Endothelial cell of umbilical vein (primary cell): ENCODE measurements at regions not wholly inside any gene's neighbourhood (a gene's known extent, or its start where the extent isn't known, plus 50 kb on each side); places are given as distances from the start of the nearest gene placed in this dataset.

Experiments
- BruUV-seq: library from RNA; stranded (reverse); fragments of 400-500 nt; replicated peaks from 2 replicates; lab custom pipeline; 2021; lab: Mats Ljungman, UMichigan
- CTCF ChIA-PET: fragments of 300-600, 350-600 bp; sonication (Branson Sonifier 250); formaldehyde crosslinking; loops from one replicate; lab custom pipeline; 2021; ENCODE audit warnings: antibody characterized with exemption, inconsistent platforms; lab: Charles Lee
- POLR2A ChIA-PET: fragments of 300-600, 350-600 bp; sonication (Branson Sonifier 250); formaldehyde crosslinking; loops from one replicate; lab custom pipeline; 2021; ENCODE audit warnings: antibody characterized with exemption, inconsistent platforms; lab: Charles Lee
- DNase-seq: peaks from one replicate; pipeline ENCODE4 v3.0.0-alpha.2; 2011; ENCODE audit warnings: low read depth, low spot score
- FAIRE-seq: peaks from 2 replicates; lab custom pipeline; 2011; peaks lifted over from hg19 to GRCh38; lab: Jason Lieb, UNC
- H2AFZ ChIP-seq: 2 replicates; pipeline ENCODE4 v1.6.0; 2012; ENCODE audit warnings: low read depth, low read length, control low read depth, inconsistent platforms
- H3K27ac ChIP-seq: 2 replicates; pipeline ENCODE4 v1.5.1; 2011; ENCODE audit warnings: low read depth, mild to moderate bottlenecking, control low read depth, low read length, moderate library complexity; ENCODE audit not compliant: insufficient read depth
- H3K27me3 ChIP-seq, 2 experiments: 2 replicates each; pipeline versions ENCODE4 v1.6.0 to v1.6.1; 2011; ENCODE audit warnings: low read length in 2 of 2, mixed read lengths in 1 of 2; ENCODE audit not compliant: control insufficient read depth in 2 of 2, insufficient read depth in 2 of 2
- H3K36me3 ChIP-seq, 2 experiments: 2 replicates in 1 of 2; 3 replicates in 1 of 2; pipeline ENCODE4 v1.5.1; 2011; ENCODE audit warnings: low read length in 2 of 2, mild to moderate bottlenecking in 1 of 2, moderate library complexity in 1 of 2; ENCODE audit not compliant: control insufficient read depth in 2 of 2, insufficient read depth in 2 of 2; ENCODE audit errors: extremely low read depth in 1 of 2
- H3K4me1 ChIP-seq: 3 replicates; pipeline ENCODE4 v1.5.1; 2011; ENCODE audit warnings: mild to moderate bottlenecking, low read length; ENCODE audit not compliant: control insufficient read depth, insufficient read depth; ENCODE audit errors: extremely low read depth
- H3K4me2 ChIP-seq: 2 replicates; pipeline ENCODE4 v1.6.1; 2011; ENCODE audit warnings: low read length, control low read depth, mixed read lengths; ENCODE audit not compliant: insufficient read depth
- H3K4me3 ChIP-seq, 3 experiments: fragments of 200-600 bp in 1 of 3; sonication (generic), shearing (Covaris generic) in 1 of 3; replicated peaks in 1 of 3; 2 replicates each; pipeline ENCODE4 v1.5.1; 2011 to 2016; ENCODE audit warnings: control low read depth in 3 of 3, low read length in 3 of 3, mild to moderate bottlenecking in 2 of 3, inconsistent platforms in 1 of 3, low read depth in 1 of 3, moderate library complexity in 1 of 3; ENCODE audit not compliant: insufficient read depth in 1 of 3
- H3K79me2 ChIP-seq: 2 replicates; pipeline ENCODE4 v1.6.0; 2012; ENCODE audit warnings: low read length, inconsistent platforms; ENCODE audit not compliant: control insufficient read depth, insufficient read depth
- H3K9ac ChIP-seq: replicated peaks from 2 replicates; pipeline ENCODE3; 2011; ENCODE audit warnings: low read length, control low read depth; ENCODE audit not compliant: insufficient read depth; ENCODE audit errors: extremely low read depth
- H3K9me1 ChIP-seq: replicated peaks from 3 replicates; pipeline ENCODE4 v1.6.0; 2011; ENCODE audit warnings: mild to moderate bottlenecking, low read length; ENCODE audit not compliant: control insufficient read depth, insufficient read depth; ENCODE audit errors: extremely low read depth
- H3K9me3 ChIP-seq: replicated peaks from 2 replicates; pipeline ENCODE4 v1.5.1; 2012; ENCODE audit warnings: low read length, inconsistent platforms; ENCODE audit not compliant: control insufficient read depth, insufficient read depth
- H4K20me1 ChIP-seq: replicated peaks from 2 replicates; pipeline ENCODE3; 2011; ENCODE audit warnings: mild to moderate bottlenecking, low read length; ENCODE audit not compliant: control insufficient read depth, insufficient read depth; ENCODE audit errors: extremely low read depth
- CTCF ChIP-seq, 2 donors: IDR thresholded peaks; 1 replicate in 1 of 2; 2 replicates in 1 of 2; pipeline ENCODE4 v1.5.1; 2011; ENCODE audit warnings: low read length in 2 of 2, mild to moderate bottlenecking in 2 of 2, moderate library complexity in 2 of 2, control low read depth in 1 of 2, inconsistent platforms in 1 of 2, low read depth in 1 of 2; ENCODE audit not compliant: insufficient read depth in 1 of 2; ENCODE audit errors: extremely low read depth in 1 of 2
- EZH2 ChIP-seq: IDR thresholded peaks from 2 replicates; pipeline ENCODE4 v1.6.1; 2012; ENCODE audit warnings: borderline replicate concordance, low read depth, mild to moderate bottlenecking, moderate library complexity, low read length, inconsistent platforms; ENCODE audit not compliant: severe bottlenecking
- FOS ChIP-seq: IDR thresholded peaks from 2 replicates; pipeline ENCODE4 v1.6.1; 2011; ENCODE audit warnings: mild to moderate bottlenecking, low read length, moderate library complexity, borderline replicate concordance; ENCODE audit not compliant: insufficient read depth
- GATA2 ChIP-seq: IDR thresholded peaks from 2 replicates; pipeline ENCODE4 v1.7.0; 2011; ENCODE audit warnings: low read depth, mild to moderate bottlenecking, moderate library complexity, mixed read lengths, low read length; ENCODE audit not compliant: insufficient read length, insufficient read depth
- JUN ChIP-seq: IDR thresholded peaks from 2 replicates; pipeline ENCODE4 v1.6.1; 2011; ENCODE audit warnings: borderline replicate concordance, low read depth; ENCODE audit not compliant: insufficient read length, insufficient read depth
- MYC ChIP-seq: IDR thresholded peaks from one replicate; pipeline ENCODE4 v1.6.1; 2011; ENCODE audit warnings: mild to moderate bottlenecking, low read depth, low read length
- POLR2A ChIP-seq: IDR thresholded peaks from 2 replicates; pipeline ENCODE4 v1.6.1; 2012; ENCODE audit warnings: low read depth, mild to moderate bottlenecking, control low read depth, low read length
- POLR2AphosphoS5 ChIP-seq: IDR thresholded peaks from 2 replicates; pipeline ENCODE4 v1.6.1; 2012; ENCODE audit warnings: low read depth, mild to moderate bottlenecking, control low read depth, low read length, moderate library complexity; ENCODE audit not compliant: insufficient read depth
- dilution Hi-C: fragments of 300-500 bp; cut with MboI; formaldehyde crosslinking; loops from one replicate; pipeline ENCODE4 v1.15.0; 2019; ENCODE audit warnings: low sequenced_read_pairs; ENCODE audit not compliant: extremely low pct_ligation_motif_present
- intact Hi-C: fragments of 100-400 bp; cut with micrococcal nuclease; formaldehyde crosslinking; loops from one replicate; pipeline ENCODE4 v1.10.0; 2022
- TF ChIP-seq, protein P1 (sequence below): IDR thresholded peaks from 2 replicates; pipeline ENCODE4 v1.6.1; 2011; ENCODE audit not compliant: insufficient read depth, insufficient read length

DNA sequence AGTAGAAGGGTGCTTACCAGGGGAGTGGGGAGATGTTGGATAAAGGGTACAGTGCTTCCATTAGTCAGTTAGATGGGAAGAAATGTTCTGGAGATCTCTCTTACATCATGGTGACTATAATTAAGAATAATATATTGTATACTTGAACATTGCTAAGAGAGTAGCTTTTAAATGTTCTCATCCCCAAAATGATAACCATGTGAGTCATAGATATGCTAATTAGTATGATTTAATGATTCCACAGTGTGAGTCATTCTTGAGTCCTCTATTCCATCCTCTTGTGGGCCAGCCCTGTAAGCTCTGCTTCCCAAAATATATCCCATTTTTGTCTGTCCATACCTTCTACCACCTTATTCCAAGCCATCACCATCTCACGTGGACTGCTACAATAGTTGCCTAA, 80.6 kb upstream of the CDH11 start:
- Histone ChIP-seq H4K20me1 (no peaks in the 10 kb centered on the region), H3K9ac (no peak overlapping the region), H3K4me3 (no peak overlapping the region), H3K4me1 (no peaks in the 10 kb centered on the region), H3K79me2 (no peaks in the 10 kb centered on the region), H3K9me1 (no peaks in the 10 kb centered on the region), H3K9me3 (no peaks in the 10 kb centered on the region), H3K36me3 (no peaks in the 10 kb centered on the region), H2AFZ (no peak overlapping the region), H3K27me3 (no peaks in the 10 kb centered on the region), H3K27ac (no peak overlapping the region), H3K4me2 (no peak overlapping the region)
- FAIRE-seq (no peak), DNase-seq (no peak)
- BruUV-seq: no TSS peak
- CTCF ChIA-PET: no interaction called here
- TF ChIP-seq GATA2 (no peak), POLR2A (no peak)
- TF ChIP-seq, protein P1, sequence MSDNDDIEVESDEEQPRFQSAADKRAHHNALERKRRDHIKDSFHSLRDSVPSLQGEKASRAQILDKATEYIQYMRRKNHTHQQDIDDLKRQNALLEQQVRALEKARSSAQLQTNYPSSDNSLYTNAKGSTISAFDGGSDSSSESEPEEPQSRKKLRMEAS: no peak
- POLR2A ChIA-PET: no interaction called here
- dilution Hi-C loops (no loop called here), intact Hi-C loops (no loop called here)

DNA sequence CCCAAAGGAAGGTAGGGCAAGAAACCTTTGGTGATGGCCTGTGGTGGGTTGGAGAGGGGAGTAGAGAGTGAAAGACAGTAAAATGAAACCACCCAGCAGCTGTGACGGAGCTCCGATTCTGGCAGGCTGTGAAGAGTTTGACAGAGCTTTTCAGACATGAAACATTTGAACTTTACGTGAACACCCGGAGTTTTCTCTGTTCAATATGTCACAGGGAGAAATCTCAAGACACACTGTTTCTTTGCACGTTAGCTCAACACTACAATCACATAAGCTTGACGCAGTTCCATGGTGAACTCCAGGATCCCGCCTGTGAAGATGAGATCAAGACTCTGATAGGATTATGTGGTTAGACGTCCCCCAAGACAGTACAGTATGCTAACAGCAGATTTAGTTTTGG, 79.6 kb upstream of the CDH11 start:
- H3K9ac ChIP-seq: no peak overlapping the region
- H2AFZ ChIP-seq: no peak overlapping the region
- intact Hi-C loops: no loop called here
- no peaks in the 10 kb centered on the region for H3K27me3 ChIP-seq
- no peak overlapping the region for H3K4me2 ChIP-seq
- CTCF ChIA-PET: no interaction called here
- H3K9me1 ChIP-seq: no peaks in the 10 kb centered on the region
- FAIRE-seq (no peak), DNase-seq (no peak)
- no peaks in the 10 kb centered on the region for H3K79me2 ChIP-seq
- BruUV-seq: no TSS peak
- POLR2A ChIA-PET: no interaction called here
- no peak overlapping the region for H3K4me3 ChIP-seq
- H3K9me3 ChIP-seq: no peaks in the 10 kb centered on the region
- H3K27ac ChIP-seq: no peak overlapping the region
- TF ChIP-seq MYC: no peak
- TF ChIP-seq EZH2: no peak
- TF ChIP-seq POLR2AphosphoS5: no peak
- TF ChIP-seq POLR2A: no peak
- TF ChIP-seq GATA2: no peak
- no peak for TF ChIP-seq JUN
- TF ChIP-seq FOS: no peak
- TF ChIP-seq, protein P1: no peak
- TF ChIP-seq CTCF (IDR thresholded peaks at IDR 0.05; ENCODE audit: extremely low read depth in 1 of 2, insufficient read depth in 1 of 2, low read depth in 1 of 2, low read length in 2 of 2): no peak
- dilution Hi-C loops: no loop called here
- H4K20me1 ChIP-seq: no peaks in the 10 kb centered on the region
- no peaks in the 10 kb centered on the region for H3K4me1 ChIP-seq
- no peaks in the 10 kb centered on the region for H3K36me3 ChIP-seq
